Calu3 (cell line): ENCODE measurements at regions not wholly inside any gene's neighbourhood (a gene's known extent, or its start where the extent isn't known, plus 50 kb on each side); places are given as distances from the start of the nearest gene placed in this dataset.

Experiments
- BruUV-seq: library from RNA; stranded (reverse); fragments of 400-500 nt; replicated peaks from 2 replicates; lab custom pipeline; 2021; lab: Mats Ljungman, UMichigan
- CTCF ChIA-PET: fragments of 300-600 bp; sonication (Branson Sonifier 250); formaldehyde crosslinking; loops from one replicate; lab custom pipeline; 2022; ENCODE audit warnings: antibody characterized with exemption; lab: Charles Lee
- DNase-seq: peaks from one replicate; pipeline ENCODE4 v3.0.0; 2022
- H3K27ac Mint-ChIP-seq: one replicate; pipeline ENCODE4 v1.8.0; 2022; ENCODE audit warnings: mixed read lengths; ENCODE audit not compliant: unreplicated experiment
- H3K27me3 Mint-ChIP-seq: one replicate; pipeline ENCODE4 v1.8.0; 2022; ENCODE audit warnings: mixed read lengths; ENCODE audit not compliant: unreplicated experiment
- H3K36me3 Mint-ChIP-seq: one replicate; pipeline ENCODE4 v1.8.0; 2022; ENCODE audit warnings: mild to moderate bottlenecking, moderate library complexity, mixed read lengths; ENCODE audit not compliant: insufficient read depth, unreplicated experiment
- H3K4me1 Mint-ChIP-seq: one replicate; pipeline ENCODE4 v1.8.0; 2022; ENCODE audit warnings: mild to moderate bottlenecking, low read depth, mixed read lengths; ENCODE audit not compliant: unreplicated experiment
- H3K4me3 Mint-ChIP-seq: one replicate; pipeline ENCODE4 v1.8.0; 2022; ENCODE audit warnings: mild to moderate bottlenecking, low read depth, moderate library complexity, mixed read lengths; ENCODE audit not compliant: unreplicated experiment
- H3K9me3 Mint-ChIP-seq: one replicate; pipeline ENCODE4 v1.8.0; 2022; ENCODE audit warnings: low read depth, mixed read lengths; ENCODE audit not compliant: unreplicated experiment
- intact Hi-C: fragments of 100-400 bp; cut with micrococcal nuclease; formaldehyde crosslinking; loops from one replicate; pipeline ENCODE4 v1.10.0; 2022; ENCODE audit not compliant: unreplicated experiment
- TF ChIP-seq, protein P1 (sequence below): fragments of 200-600 bp; IDR thresholded peaks from one replicate; pipeline ENCODE4 v1.8.0; 2022; ENCODE audit warnings: antibody characterized with exemption; ENCODE audit not compliant: unreplicated experiment

DNA sequence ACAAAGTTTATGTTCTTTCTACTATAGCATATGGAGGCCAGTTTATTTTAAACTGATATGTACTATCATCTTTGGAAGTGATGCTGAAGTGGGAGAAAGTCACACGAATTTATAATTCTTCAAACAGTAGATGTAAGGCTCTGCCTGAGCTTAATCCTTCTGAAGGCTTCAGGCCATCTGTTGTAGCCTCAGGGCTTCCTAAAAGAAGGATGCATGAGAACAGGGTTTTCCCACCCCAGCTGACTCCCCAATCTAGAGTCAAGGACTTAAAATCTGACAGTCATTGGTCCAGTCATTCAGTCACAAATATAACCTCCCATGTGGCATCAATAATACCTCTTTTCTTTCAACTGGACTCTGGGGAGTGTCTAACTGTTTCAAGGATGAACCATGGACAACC lies 330.5 kb downstream of the KCNS3 start:
- CTCF ChIA-PET: no interaction called here
- DNase-seq: no peak
- peaks cover 9% of the 10 kb centered on the region for H3K27me3 Mint-ChIP-seq
- no TSS peak for BruUV-seq
- H3K27ac Mint-ChIP-seq: no peak overlapping the region
- intact Hi-C loops: no loop called here
- TF ChIP-seq, protein P1, sequence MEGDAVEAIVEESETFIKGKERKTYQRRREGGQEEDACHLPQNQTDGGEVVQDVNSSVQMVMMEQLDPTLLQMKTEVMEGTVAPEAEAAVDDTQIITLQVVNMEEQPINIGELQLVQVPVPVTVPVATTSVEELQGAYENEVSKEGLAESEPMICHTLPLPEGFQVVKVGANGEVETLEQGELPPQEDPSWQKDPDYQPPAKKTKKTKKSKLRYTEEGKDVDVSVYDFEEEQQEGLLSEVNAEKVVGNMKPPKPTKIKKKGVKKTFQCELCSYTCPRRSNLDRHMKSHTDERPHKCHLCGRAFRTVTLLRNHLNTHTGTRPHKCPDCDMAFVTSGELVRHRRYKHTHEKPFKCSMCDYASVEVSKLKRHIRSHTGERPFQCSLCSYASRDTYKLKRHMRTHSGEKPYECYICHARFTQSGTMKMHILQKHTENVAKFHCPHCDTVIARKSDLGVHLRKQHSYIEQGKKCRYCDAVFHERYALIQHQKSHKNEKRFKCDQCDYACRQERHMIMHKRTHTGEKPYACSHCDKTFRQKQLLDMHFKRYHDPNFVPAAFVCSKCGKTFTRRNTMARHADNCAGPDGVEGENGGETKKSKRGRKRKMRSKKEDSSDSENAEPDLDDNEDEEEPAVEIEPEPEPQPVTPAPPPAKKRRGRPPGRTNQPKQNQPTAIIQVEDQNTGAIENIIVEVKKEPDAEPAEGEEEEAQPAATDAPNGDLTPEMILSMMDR: no peak
- H3K36me3 Mint-ChIP-seq: no peaks in the 10 kb centered on the region
- no peaks in the 10 kb centered on the region for H3K4me1 Mint-ChIP-seq
- H3K4me3 Mint-ChIP-seq: no peak overlapping the region
- no peaks in the 10 kb centered on the region for H3K9me3 Mint-ChIP-seq

- TF ChIP-seq, protein P1: no peak
- no TSS peak for BruUV-seq
- Mint-ChIP-seq H3K9me3 (no peaks in the 10 kb centered on the region), H3K27ac (no peak overlapping the region), H3K27me3 (peaks cover 33% of the 10 kb centered on the region), H3K36me3 (no peaks in the 10 kb centered on the region), H3K4me1 (no peaks in the 10 kb centered on the region), H3K4me3 (no peak overlapping the region)
- no peak for DNase-seq
- CTCF ChIA-PET: no interaction called here
- intact Hi-C loops: no loop called here
Observed at GRCh38 chr2:18200771-18201170, 322.3 kb downstream of the KCNS3 start.

DNA sequence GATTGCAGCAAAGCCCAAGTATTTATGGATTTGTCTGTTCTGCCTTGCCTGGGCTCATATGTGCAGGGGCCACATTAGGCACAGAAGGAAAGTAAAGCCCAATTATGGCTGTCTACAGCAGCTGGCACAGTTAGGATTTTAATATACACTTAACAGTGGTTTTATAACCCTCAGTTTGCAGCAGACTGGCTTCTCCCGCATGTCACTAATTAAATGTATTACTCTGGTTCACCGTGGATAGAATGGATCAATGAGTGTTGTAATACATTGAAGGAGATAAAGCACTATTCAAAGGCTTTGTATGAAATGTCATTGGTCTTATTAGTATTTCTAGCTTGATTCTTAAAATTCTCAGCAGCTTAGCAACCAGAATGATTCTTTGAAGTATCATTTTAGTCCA lies 320.2 kb downstream of the KCNS3 start:
- TF ChIP-seq, protein P1: no peak
- no peak for DNase-seq
- CTCF ChIA-PET: no interaction called here
- Mint-ChIP-seq H3K4me3 (no peak overlapping the region), H3K36me3 (no peaks in the 10 kb centered on the region), H3K9me3 (no peaks in the 10 kb centered on the region), H3K27me3 (peaks cover 21% of the 10 kb centered on the region), H3K27ac (no peak overlapping the region), H3K4me1 (no peaks in the 10 kb centered on the region)
- intact Hi-C loops: no loop called here
- BruUV-seq: no TSS peak

DNA sequence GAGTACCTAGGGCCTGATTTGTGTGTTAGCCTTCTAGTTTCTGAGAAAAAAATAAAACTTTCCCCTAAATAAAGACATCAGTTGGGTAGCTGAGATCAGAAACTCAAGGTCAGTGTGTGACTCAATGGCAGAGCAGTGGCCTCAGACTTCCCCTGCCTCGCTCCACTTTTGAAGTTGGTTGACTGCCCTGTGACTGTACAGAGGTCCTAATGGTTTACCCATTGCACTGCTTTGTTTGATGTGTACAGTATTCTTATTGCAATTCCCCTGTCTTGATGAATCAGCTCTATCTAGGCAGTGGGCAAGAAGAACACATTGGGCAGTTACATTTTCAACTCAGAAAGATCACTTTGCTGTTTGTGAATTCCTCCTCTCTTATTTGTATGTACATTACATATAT lies 315.7 kb downstream of the KCNS3 start:
- Mint-ChIP-seq H3K4me3 (no peak overlapping the region), H3K27ac (no peak overlapping the region), H3K9me3 (no peaks in the 10 kb centered on the region), H3K36me3 (no peaks in the 10 kb centered on the region), H3K27me3 (no peaks in the 10 kb centered on the region), H3K4me1 (no peaks in the 10 kb centered on the region)
- intact Hi-C loops: no loop called here
- CTCF ChIA-PET: no interaction called here
- DNase-seq: no peak
- TF ChIP-seq, protein P1: no peak
- BruUV-seq: no TSS peak
